ENCODE measurements at regions not wholly inside any gene's neighbourhood (a gene's known extent, or its start where the extent isn't known, plus 50 kb on each side); places are given as distances from the start of the nearest gene placed in this dataset.

- no peak overlapping the region for H3K4me3 ChIP-seq (ENCODE audit: low read length)
- no peak for DNase-seq (ENCODE audit: low read depth)
- no peak for TF ChIP-seq CTCF (conservative IDR thresholded peaks at IDR 0.05; ENCODE audit: low read depth, low read length)
These were observed 1525.8 kb upstream of the GOT2 start for GRCh38 chr16:60259956-60260355.

GRCh38 chr16:60246086-60246485 lies 1512.0 kb upstream of the GOT2 start:
- H3K4me3 ChIP-seq (ENCODE audit: low read length), result no peak overlapping the region
- TF ChIP-seq CTCF (conservative IDR thresholded peaks at IDR 0.05; ENCODE audit: low read depth, low read length), result no peak
- no peak for DNase-seq (ENCODE audit: low read depth)

- no peak for TF ChIP-seq CTCF (conservative IDR thresholded peaks at IDR 0.05; ENCODE audit: low read depth, low read length)
- no peak for DNase-seq (ENCODE audit: low read depth)
These were observed 1507.6 kb upstream of the GOT2 start for GRCh38 chr16:60241671-60242070.

GRCh38 chr16:60230666-60231065 lies 1496.5 kb upstream of the GOT2 start:
- no peak for DNase-seq (ENCODE audit: low read depth)
- TF ChIP-seq CTCF (conservative IDR thresholded peaks at IDR 0.05; ENCODE audit: low read depth, low read length), result no peak
- no peak overlapping the region for H3K4me3 ChIP-seq (ENCODE audit: low read length)

More at GRCh38 chr16:60241671-60242070, 1507.6 kb upstream of the GOT2 start:
- H3K4me3 ChIP-seq (ENCODE audit: low read length), result no peak overlapping the region

GRCh38 chr16:60225541-60225940 lies 1491.4 kb upstream of the GOT2 start:
- no peak overlapping the region for H3K4me3 ChIP-seq (ENCODE audit: low read length)
- no peak for DNase-seq (ENCODE audit: low read depth)
- no peak for TF ChIP-seq CTCF (conservative IDR thresholded peaks at IDR 0.05; ENCODE audit: low read depth, low read length)

GRCh38 chr16:60217787-60218186 lies 1483.7 kb upstream of the GOT2 start:
- no peak overlapping the region for H3K4me3 ChIP-seq (ENCODE audit: low read length)
- no peak for DNase-seq (ENCODE audit: low read depth)
- no peak for TF ChIP-seq CTCF (conservative IDR thresholded peaks at IDR 0.05; ENCODE audit: low read depth, low read length)

- peak; percentile 22 for DNase-seq (ENCODE audit: low read depth)
- no peak for TF ChIP-seq CTCF (conservative IDR thresholded peaks at IDR 0.05; ENCODE audit: low read depth, low read length)
- H3K4me3 ChIP-seq (ENCODE audit: low read length), result no peak overlapping the region
These were observed 1480.2 kb upstream of the GOT2 start for GRCh38 chr16:60214311-60214710.
